Effector memory CD8-positive, alpha-beta T cell (primary cell): ENCODE measurements at regions not wholly inside any gene's neighbourhood (a gene's known extent, or its start where the extent isn't known, plus 50 kb on each side); places are given as distances from the start of the nearest gene placed in this dataset.
"Not testable (repeated sequence)": the region's sequence is repeated elsewhere in the genome, so short reads cannot be mapped to it uniquely, and the experiment has no call there.

Experiments
- ATAC-seq: fragments of 150-1000 bp; cut with Tn5 transposase; replicated peaks from 2 replicates; pipeline ENCODE4 v1.10.0; 2021; ENCODE audit warnings: mild to moderate bottlenecking, moderate library complexity
- DNase-seq, 3 experiments: peaks; one replicate each; pipeline ENCODE4 v3.0.0; 2021
- H3K27ac Mint-ChIP-seq, 2 donors: one replicate each; pipeline ENCODE4 v1.8.0; 2022; ENCODE audit warnings: mild to moderate bottlenecking in 2 of 2, mixed read lengths in 2 of 2, moderate library complexity in 2 of 2
- H3K27me3 Mint-ChIP-seq, 2 donors: one replicate each; pipeline ENCODE4 v1.8.0; 2022; ENCODE audit warnings: mixed read lengths in 2 of 2
- H3K36me3 Mint-ChIP-seq: one replicate; pipeline ENCODE4 v1.8.0; 2022; ENCODE audit warnings: mild to moderate bottlenecking, moderate library complexity, mixed read lengths; ENCODE audit not compliant: insufficient read depth
- H3K4me1 Mint-ChIP-seq, 2 donors: one replicate each; pipeline ENCODE4 v1.8.0; 2022; ENCODE audit warnings: low read depth in 2 of 2, mixed read lengths in 2 of 2
- H3K4me3 Mint-ChIP-seq, 2 donors: one replicate each; pipeline ENCODE4 v1.8.0; 2022; ENCODE audit warnings: mild to moderate bottlenecking in 2 of 2, mixed read lengths in 2 of 2, moderate library complexity in 2 of 2
- H3K9me3 Mint-ChIP-seq, 2 donors: one replicate each; pipeline ENCODE4 v1.8.0; 2022; ENCODE audit warnings: mixed read lengths in 2 of 2

DNA sequence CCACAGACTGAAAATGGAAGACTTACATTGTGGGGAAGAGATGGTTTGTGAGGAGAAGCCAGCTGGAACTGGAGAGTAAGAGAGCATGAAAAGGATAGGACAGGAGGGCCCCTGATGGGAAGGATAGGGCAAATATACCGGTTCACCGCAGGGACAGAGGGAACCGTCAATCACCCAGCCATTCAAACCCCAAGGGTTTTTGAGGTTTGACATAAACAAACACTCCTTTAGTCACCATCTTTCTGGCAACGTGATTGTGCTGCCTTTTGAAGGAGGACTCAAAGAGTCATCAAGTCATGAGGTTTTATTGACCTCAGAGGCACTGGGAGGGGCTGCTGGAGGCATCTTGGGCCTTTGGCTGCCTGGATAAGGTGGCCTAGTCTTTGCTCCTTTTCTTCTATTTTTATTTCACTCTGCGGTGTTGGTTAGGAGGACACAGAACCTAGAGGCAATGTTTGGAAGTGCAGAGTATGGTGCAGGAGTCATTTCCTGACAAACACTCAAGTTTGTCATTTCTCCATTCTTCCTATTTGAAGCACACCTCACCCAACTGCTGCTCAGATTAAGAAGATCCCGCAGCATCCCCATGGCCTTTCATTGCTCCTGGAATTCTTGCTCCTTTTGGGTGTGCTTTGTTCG, 487.3 kb upstream of the SPRED2 start:
- no peaks in the 10 kb centered on the region for H3K36me3 Mint-ChIP-seq
- H3K4me3 Mint-ChIP-seq: no peak overlapping the region
- no peaks in the 10 kb centered on the region for H3K27me3 Mint-ChIP-seq
- no peak overlapping the region for H3K27ac Mint-ChIP-seq
- DNase-seq (no peak), ATAC-seq (no peak)
- H3K4me1 Mint-ChIP-seq: no peaks in the 10 kb centered on the region
- H3K9me3 Mint-ChIP-seq: peaks cover 2 to 7% of the 10 kb centered on the region in 2 donors

DNA sequence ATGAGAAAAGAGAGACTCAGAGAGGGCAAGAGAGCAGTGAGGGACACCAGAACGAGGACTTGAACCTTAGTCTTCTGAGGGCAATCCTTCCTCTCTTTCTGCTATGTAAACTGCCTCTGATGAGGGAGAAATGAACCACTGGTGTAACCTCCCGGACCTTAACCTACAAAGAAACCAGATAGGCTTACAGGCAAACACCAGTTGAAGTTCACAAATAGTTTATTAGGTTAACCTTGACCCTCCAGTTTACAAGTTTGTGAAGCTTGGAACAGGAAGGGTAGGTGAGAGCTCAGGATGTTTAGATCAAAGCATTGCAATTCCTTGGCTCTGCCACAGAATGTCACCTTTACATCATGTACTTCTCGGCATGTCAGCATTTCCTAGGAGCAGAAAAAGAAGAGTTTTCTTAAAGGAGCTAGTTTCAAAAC, 486.4 kb upstream of the SPRED2 start:
- H3K27ac Mint-ChIP-seq: no peak overlapping the region
- no peaks in the 10 kb centered on the region for H3K36me3 Mint-ChIP-seq
- peaks cover 2 to 7% of the 10 kb centered on the region in 2 donors for H3K9me3 Mint-ChIP-seq
- no peaks in the 10 kb centered on the region for H3K4me1 Mint-ChIP-seq
- H3K4me3 Mint-ChIP-seq: no peak overlapping the region
- DNase-seq (no peak), ATAC-seq (no peak)
- H3K27me3 Mint-ChIP-seq: no peaks in the 10 kb centered on the region

DNA sequence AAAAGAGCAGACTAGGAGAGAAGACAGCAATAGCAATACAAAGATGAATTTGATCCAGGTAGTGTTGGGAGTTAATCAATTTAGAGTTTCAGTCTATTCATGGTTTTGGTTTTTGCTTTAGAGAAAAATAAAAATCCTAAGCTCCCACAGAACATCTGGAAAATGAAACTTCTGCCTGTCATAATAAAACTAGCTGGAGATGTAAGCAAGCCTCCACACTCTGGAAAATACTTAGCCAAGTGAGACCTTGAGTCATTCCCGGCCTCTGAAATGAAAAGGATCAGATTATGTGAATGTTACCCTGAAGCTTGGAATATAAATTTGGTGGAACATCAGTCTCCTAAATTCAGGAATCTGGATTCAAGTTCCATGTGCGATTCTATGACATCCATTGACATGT, 485.6 kb upstream of the SPRED2 start:
- ATAC-seq: no peak
- DNase-seq: no peak
- no peaks in the 10 kb centered on the region for H3K27me3 Mint-ChIP-seq
- no peak overlapping the region for H3K4me3 Mint-ChIP-seq
- H3K27ac Mint-ChIP-seq: no peak overlapping the region
- H3K9me3 Mint-ChIP-seq: peaks cover 2 to 7% of the 10 kb centered on the region in 2 donors
- no peaks in the 10 kb centered on the region for H3K36me3 Mint-ChIP-seq
- no peaks in the 10 kb centered on the region for H3K4me1 Mint-ChIP-seq

DNA sequence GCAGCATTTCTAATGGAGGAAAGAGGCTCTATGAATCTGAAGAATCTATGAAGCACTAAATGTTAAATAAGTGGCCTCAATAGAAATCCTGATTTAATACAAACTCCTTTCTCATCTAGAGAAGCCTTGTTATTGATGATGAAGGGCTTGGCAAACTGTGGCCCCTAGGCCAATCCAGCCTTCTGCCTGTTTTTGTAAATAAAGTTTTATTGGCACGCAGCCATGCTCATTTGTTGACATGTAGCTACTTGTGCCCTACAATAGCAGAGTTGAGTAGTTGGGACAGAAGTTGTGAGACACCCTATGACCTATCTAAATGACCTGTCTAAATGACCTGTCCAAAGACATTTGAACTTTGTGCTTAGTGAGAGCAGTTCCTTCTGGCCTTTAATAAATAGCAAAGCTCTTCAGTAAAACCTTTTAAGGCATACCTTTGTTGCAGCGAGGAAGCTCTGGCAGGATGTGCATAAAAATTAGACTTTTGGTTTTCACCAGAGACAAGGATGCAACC, 484.4 kb upstream of the SPRED2 start:
- Mint-ChIP-seq H3K9me3 (peaks cover 2 to 7% of the 10 kb centered on the region in 2 donors), H3K4me3 (no peak overlapping the region), H3K27ac (no peak overlapping the region), H3K4me1 (no peaks in the 10 kb centered on the region), H3K27me3 (no peaks in the 10 kb centered on the region), H3K36me3 (no peaks in the 10 kb centered on the region)
- no peak for ATAC-seq
- DNase-seq: no peak

DNA sequence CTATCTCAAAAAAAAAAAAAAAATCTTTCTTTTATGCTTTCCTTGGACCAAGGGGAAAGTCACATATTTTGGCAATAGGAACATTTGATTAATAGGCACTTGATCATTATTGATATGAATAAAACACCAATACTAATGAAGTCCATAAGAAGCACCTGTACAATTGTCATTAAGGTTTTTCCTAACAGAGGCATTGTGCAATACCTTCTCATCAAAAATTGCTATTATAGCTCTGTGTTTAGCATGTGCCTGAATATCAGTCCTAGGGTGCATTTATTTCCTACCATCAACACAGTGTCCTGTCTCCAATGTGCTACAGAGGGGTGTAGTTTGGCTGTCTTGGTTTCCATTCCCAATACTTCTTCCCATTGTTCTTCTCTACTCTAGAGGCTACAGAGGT, 483.8 kb upstream of the SPRED2 start:
- no peak for ATAC-seq
- Mint-ChIP-seq H3K9me3 (peaks cover 4% of the 10 kb centered on the region in 2 donors), H3K4me3 (no peak overlapping the region), H3K36me3 (no peaks in the 10 kb centered on the region), H3K27me3 (no peaks in the 10 kb centered on the region), H3K27ac (no peak overlapping the region), H3K4me1 (no peaks in the 10 kb centered on the region)
- no peak for DNase-seq

DNA sequence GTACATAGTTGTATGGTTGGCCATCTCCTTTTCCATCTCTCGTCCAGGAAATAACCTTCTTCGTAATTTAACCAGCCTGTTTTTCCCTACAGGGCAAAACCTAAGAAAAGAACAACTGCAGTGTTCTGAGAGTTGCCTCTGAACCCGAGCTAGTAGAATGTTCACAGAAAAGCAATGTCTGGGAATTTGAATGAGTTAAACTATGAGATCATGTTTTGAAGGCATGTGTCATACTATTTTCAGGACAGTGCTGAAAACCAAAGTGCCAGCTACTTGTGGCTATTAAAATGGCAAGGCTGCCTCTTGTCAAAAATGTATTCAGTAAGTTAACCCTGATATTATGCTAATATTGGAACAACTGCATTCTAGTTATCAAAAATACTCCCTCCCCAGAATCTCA, 482.9 kb upstream of the SPRED2 start:
- H3K4me3 Mint-ChIP-seq: no peak overlapping the region
- peaks cover 0 to 4% of the 10 kb centered on the region in 2 donors for H3K9me3 Mint-ChIP-seq
- DNase-seq: no peak
- no peaks in the 10 kb centered on the region for H3K36me3 Mint-ChIP-seq
- H3K4me1 Mint-ChIP-seq: no peaks in the 10 kb centered on the region
- H3K27ac Mint-ChIP-seq: no peak overlapping the region
- H3K27me3 Mint-ChIP-seq: no peaks in the 10 kb centered on the region
- no peak for ATAC-seq

DNA sequence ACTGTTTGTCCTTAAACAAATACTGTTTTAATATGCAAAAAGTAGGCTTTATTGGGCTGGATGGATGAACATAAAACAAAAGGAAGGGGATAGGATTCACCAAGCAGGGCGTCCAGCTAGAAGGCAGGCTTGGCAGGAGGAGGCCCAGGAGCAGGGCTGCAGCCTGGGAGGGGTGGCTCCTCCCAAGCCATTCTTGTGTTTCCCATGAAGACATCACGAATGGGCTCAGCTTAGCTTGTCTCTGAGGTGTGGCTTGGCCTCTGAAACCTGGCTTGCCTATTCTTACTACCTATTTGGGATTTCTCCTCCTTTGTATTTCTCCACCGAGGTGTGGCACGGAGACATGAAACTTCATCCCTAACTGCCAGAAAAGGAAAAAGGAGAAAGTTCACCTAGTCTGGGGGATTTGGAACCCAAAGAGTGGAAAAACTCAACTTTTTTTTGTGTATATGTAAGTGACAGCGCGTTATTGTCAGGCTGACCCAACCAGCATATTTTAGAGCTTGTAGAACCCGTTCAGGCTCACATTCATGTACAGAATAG, 481.9 kb upstream of the SPRED2 start:
- Mint-ChIP-seq H3K36me3 (no peaks in the 10 kb centered on the region), H3K27me3 (no peaks in the 10 kb centered on the region), H3K9me3 (peaks cover 0 to 4% of the 10 kb centered on the region in 2 donors), H3K27ac (no peak overlapping the region), H3K4me1 (no peaks in the 10 kb centered on the region), H3K4me3 (no peak overlapping the region)
- no peak for ATAC-seq
- DNase-seq: no peak

DNA sequence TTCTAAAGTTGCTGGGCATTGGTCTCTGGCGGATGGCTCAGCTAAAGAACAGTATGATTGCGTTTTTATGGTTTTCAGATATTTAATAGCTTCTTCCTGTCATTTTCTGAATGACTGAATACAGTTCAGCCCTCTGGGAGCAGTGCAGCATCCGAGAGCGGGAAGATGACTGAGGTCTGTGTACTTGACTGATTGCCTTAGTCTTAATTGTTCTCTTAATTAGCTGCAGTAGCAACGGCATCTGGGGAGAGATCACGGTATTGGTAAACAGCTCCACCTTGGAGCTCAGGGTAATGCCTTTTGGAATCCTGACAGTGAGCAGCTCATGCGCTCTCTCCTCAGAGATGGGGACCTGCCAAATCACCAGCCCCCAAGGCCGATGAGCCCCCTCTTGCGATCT, 481.4 kb upstream of the SPRED2 start:
- H3K9me3 Mint-ChIP-seq: peaks cover 0 to 6% of the 10 kb centered on the region in 2 donors
- no peak for ATAC-seq
- H3K4me3 Mint-ChIP-seq: no peak overlapping the region
- no peaks in the 10 kb centered on the region for H3K27me3 Mint-ChIP-seq
- no peak for DNase-seq
- H3K27ac Mint-ChIP-seq: no peak overlapping the region
- H3K4me1 Mint-ChIP-seq: no peaks in the 10 kb centered on the region
- H3K36me3 Mint-ChIP-seq: no peaks in the 10 kb centered on the region

DNA sequence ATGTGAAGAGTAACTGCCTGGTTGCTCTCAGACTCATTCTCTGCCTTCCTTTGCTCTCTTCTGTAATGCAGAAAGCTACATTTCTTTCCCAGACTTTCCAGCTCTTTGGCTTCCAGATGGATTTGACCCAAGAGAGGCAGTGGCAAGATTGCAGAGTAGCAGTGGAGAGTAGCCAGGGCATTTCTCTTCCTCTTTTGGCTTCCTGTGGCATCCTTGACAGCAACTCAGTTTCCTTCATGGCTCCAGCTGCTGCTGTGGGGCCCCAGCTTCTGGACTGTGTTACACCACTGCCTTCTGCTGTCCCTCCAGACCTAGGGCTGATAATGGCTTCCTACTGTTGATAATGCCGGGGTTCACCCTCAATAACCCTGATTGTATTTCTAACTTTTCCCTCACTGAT, 469.4 kb upstream of the SPRED2 start:
- Mint-ChIP-seq H3K27ac (no peak overlapping the region), H3K27me3 (no peaks in the 10 kb centered on the region), H3K4me1 (no peaks in the 10 kb centered on the region), H3K36me3 (no peaks in the 10 kb centered on the region), H3K9me3 (peaks cover 2 to 17% of the 10 kb centered on the region in 2 donors), H3K4me3 (no peak overlapping the region)
- DNase-seq (no peak), ATAC-seq (no peak)

DNA sequence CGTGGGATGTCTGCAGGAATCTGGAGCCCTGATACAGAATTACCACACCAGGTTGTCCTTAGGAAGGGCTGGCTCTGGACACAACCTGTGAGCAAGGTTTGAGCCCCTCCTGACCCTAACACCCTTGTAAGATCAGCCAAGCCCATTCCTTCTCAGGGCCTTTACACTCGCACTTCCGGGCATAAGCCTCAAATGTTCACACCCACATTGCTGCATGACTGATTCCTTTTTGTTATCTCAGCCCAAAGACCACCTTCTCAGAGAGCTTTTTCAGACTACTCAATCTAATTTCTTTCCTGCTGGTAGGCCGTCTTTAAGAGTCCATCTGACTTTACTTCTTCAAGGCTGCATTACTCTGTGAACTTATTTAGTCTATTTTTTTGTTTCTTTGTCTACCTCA, 464.0 kb upstream of the SPRED2 start:
- H3K36me3 Mint-ChIP-seq: no peaks in the 10 kb centered on the region
- no peak for DNase-seq

DNA sequence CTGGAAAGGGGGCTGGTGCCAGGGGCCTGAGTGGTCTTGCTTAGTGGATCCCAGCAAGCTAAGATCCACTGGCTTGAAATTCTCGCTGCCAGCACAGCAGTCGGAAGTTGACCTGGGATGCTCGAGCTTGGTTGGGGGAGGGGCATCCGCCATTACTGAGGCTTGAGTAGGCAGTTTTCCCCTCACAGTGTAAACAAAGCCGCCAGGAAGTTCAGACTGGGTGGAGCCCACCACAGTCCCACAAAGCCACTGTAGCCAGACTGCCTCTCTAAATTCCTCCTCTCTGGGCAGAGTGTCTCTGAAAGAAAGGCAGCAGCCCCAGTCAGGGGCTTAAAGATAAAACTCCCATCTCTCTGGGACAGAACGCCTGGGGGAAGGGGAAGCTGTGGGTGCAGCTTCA, 457.7 kb upstream of the SPRED2 start:
- H3K36me3 Mint-ChIP-seq, H3K27me3 Mint-ChIP-seq, DNase-seq, H3K27ac Mint-ChIP-seq, H3K4me3 Mint-ChIP-seq, H3K4me1 Mint-ChIP-seq, ATAC-seq: not testable (repeated sequence)
- peaks cover 7 to 14% of the 10 kb centered on the region in 2 donors for H3K9me3 Mint-ChIP-seq

More for the DNA sequence above, 464.0 kb upstream of the SPRED2 start:
- no peak overlapping the region for H3K27ac Mint-ChIP-seq
- H3K4me3 Mint-ChIP-seq: no peak overlapping the region
- peaks cover 3 to 24% of the 10 kb centered on the region in 2 donors for H3K9me3 Mint-ChIP-seq
- no peak for ATAC-seq
- no peaks in the 10 kb centered on the region for H3K4me1 Mint-ChIP-seq
- no peaks in the 10 kb centered on the region for H3K27me3 Mint-ChIP-seq

DNA sequence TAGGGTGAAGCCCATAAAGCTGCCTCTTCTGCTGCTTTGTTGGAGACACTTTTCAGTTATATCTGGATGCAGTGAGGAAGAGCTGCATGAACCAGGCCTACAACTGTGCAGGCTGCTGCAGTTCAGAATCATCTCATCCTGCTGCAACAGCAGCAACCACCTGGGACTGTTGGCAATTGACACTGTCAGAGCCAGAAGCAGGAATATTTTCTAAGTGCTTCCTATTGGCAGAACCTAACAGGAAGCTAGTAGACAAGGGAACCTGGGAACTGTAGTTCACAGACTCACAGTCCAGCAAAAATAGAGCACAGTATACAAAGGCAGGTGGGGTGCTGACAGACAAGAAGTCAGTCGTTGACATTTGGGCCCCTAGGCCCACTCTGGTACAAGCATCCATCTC, 452.9 kb upstream of the SPRED2 start:
- H3K36me3 Mint-ChIP-seq: no peaks in the 10 kb centered on the region
- DNase-seq (no peak), ATAC-seq (no peak)
- no peak overlapping the region for H3K4me3 Mint-ChIP-seq
- H3K27me3 Mint-ChIP-seq: no peaks in the 10 kb centered on the region
- H3K4me1 Mint-ChIP-seq: no peaks in the 10 kb centered on the region
- no peaks in the 10 kb centered on the region for H3K9me3 Mint-ChIP-seq
- no peak overlapping the region for H3K27ac Mint-ChIP-seq

DNA sequence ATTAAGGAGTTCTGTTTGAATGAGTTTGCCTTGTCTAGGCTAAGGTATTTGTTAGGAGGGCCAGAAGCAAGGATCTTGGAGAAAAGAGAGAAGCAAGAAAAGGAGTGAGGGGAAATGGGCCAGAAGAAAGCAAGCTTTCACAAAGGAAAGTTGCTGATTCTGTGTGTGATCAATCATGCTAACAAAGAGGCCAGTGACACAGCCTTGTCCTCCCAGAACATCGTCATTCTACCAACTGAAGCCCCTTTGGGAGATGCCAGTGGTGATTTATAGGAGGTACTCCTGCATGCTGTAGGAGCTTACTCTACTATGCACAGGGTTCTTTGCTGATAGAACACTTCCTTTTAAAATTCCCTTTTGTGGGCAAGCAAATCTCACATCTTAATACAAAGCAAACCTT, 449.2 kb upstream of the SPRED2 start:
- H3K4me1 Mint-ChIP-seq: no peaks in the 10 kb centered on the region
- no peaks in the 10 kb centered on the region for H3K27me3 Mint-ChIP-seq
- H3K36me3 Mint-ChIP-seq: no peaks in the 10 kb centered on the region
- DNase-seq (no peak), ATAC-seq (no peak)
- H3K27ac Mint-ChIP-seq: no peak overlapping the region
- no peak overlapping the region for H3K4me3 Mint-ChIP-seq
- H3K9me3 Mint-ChIP-seq: no peaks in the 10 kb centered on the region

DNA sequence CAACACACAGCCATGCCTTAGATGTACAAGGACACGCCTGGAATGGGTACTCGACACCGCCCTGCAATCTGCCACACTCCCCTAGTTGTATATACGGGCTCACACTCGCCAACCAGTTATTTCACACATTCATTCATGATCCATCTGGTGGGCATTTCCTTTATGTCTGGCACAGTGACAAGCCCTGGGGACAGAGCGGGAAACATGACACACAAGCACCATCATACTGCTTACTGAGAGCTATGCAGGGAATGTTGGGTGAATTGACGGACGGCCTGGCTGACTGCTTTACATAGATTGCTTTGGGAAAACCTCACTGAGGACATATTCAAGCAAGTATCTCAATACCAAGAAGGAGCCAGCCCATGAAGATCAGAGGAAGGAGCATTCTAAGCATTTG, 448.0 kb upstream of the SPRED2 start:
- no peak for ATAC-seq
- H3K4me1 Mint-ChIP-seq: no peaks in the 10 kb centered on the region
- H3K4me3 Mint-ChIP-seq: no peak overlapping the region
- H3K9me3 Mint-ChIP-seq: no peaks in the 10 kb centered on the region
- DNase-seq: no peak
- no peaks in the 10 kb centered on the region for H3K36me3 Mint-ChIP-seq
- no peaks in the 10 kb centered on the region for H3K27me3 Mint-ChIP-seq
- H3K27ac Mint-ChIP-seq: no peak overlapping the region
